PC-9 (cell line): ENCODE measurements at regions not wholly inside any gene's neighbourhood (a gene's known extent, or its start where the extent isn't known, plus 50 kb on each side); places are given as distances from the start of the nearest gene placed in this dataset.
"Not testable (repeated sequence)": the region's sequence is repeated elsewhere in the genome, so short reads cannot be mapped to it uniquely, and the experiment has no call there.

Source experiments
- CTCF ChIP-seq: fragments of 200-600 bp; sonication (generic); conservative IDR thresholded peaks from 2 replicates; pipeline ENCODE4 v1.6.1; 2017; ENCODE audit warnings: mixed run types, antibody characterized with exemption, mild to moderate bottlenecking, moderate library complexity
- EZH2 ChIP-seq: fragments of 200-600 bp; sonication (generic); IDR thresholded peaks from 2 replicates; pipeline ENCODE4 v1.8.0; 2017; ENCODE audit warnings: antibody characterized with exemption, low read depth

GRCh38 chr13:24968416-24968815, 127.5 kb upstream of the PABPC3 start:
- peak; percentile 48 for TF ChIP-seq CTCF
- not testable (repeated sequence) for TF ChIP-seq EZH2
